GM12873 (cell line): ENCODE measurements at regions not wholly inside any gene's neighbourhood (a gene's known extent, or its start where the extent isn't known, plus 50 kb on each side); places are given as distances from the start of the nearest gene placed in this dataset.

Experiments
- TF ChIP-seq, protein P1 (sequence below): IDR thresholded peaks from 2 replicates; pipeline ENCODE4 v1.5.1; 2012; ENCODE audit warnings: low read depth, mild to moderate bottlenecking, moderate library complexity, low read length, control low read depth; ENCODE audit not compliant: insufficient read depth; ENCODE audit errors: missing control alignments

- TF ChIP-seq, protein P1, sequence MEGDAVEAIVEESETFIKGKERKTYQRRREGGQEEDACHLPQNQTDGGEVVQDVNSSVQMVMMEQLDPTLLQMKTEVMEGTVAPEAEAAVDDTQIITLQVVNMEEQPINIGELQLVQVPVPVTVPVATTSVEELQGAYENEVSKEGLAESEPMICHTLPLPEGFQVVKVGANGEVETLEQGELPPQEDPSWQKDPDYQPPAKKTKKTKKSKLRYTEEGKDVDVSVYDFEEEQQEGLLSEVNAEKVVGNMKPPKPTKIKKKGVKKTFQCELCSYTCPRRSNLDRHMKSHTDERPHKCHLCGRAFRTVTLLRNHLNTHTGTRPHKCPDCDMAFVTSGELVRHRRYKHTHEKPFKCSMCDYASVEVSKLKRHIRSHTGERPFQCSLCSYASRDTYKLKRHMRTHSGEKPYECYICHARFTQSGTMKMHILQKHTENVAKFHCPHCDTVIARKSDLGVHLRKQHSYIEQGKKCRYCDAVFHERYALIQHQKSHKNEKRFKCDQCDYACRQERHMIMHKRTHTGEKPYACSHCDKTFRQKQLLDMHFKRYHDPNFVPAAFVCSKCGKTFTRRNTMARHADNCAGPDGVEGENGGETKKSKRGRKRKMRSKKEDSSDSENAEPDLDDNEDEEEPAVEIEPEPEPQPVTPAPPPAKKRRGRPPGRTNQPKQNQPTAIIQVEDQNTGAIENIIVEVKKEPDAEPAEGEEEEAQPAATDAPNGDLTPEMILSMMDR = peak; percentile 78
These were observed 456.2 kb downstream of the REEP3 start for GRCh38 chr10:63977329-63977923.

DNA sequence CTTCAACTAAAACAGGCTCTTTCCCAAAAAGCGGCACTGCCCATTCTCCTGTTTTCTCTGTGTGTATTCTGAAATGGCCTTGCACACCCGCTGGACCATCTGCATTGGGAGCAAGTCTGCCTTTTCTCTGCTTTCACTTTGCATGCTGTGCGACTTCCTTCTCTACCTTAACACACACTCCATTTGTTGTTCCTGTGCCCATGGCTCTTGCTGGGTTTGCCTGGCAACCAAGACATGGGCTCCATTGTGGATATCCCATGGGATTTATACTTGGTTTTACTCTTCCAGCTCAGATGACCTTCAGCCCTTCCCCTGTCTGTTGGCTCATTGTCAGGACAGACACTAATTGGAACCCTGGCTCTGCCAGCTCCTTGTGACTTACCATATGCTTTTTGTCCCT lies 465.3 kb downstream of the REEP3 start:
- TF ChIP-seq, protein P1 = no peak

DNA sequence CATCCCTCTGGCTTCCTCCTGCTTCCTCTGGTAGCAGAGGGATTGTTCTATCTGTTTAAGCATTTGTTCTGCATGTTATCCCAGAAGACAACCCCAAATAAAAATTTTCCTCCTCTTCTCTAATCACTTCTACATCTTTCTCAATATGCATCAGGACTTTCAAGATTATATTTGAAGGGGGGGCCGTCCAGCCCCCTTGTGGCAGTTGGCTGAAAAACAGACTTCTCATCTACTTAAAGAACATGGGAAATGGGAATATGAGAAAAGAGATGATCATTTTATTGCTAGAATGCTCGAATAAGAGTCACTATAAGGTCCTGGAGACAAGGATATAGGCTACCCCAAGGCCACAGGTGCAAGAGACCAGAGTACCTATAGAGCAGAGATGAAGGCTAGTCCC lies 466.0 kb downstream of the REEP3 start:
- TF ChIP-seq, protein P1 = no peak

DNA sequence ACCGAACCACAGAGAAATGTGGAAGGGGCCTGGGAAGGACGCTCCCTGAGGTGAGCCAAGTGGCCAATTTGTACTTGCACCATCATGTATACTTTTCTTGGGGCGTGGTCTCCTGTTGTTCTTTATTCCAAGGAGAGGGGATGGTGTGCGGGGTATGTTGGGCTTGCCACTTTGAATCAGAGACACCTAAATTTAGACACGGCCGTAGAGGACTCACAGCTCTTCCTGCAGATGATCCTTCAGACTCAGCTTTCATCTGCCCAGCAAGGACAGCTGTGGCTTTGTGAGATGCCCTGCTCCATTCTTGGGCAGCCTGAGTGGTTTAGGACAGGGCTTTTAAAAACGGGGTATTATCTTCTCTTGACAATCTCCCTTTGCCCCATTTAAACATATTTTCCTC lies 473.2 kb downstream of the REEP3 start:
- TF ChIP-seq, protein P1 = no peak

DNA sequence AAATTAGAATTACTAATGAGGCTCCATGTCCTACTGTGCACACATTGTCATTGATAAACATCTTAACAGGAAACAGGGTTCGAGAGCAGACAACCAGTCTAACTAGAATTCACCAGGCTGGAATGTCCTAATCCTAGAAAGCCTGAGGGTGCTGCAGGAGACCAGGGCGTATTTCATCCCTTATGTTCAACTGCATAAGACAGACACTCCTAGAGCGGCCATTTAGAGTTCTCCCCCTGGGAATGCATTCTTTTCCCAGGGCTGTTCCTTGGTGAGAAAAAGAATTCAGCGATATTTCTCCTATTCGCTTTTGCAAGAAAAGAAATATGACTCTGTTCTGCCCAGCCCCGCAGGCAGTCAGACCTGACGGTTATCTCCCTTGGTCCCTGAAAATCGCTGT lies 486.0 kb downstream of the REEP3 start:
- TF ChIP-seq, protein P1 = no peak

DNA sequence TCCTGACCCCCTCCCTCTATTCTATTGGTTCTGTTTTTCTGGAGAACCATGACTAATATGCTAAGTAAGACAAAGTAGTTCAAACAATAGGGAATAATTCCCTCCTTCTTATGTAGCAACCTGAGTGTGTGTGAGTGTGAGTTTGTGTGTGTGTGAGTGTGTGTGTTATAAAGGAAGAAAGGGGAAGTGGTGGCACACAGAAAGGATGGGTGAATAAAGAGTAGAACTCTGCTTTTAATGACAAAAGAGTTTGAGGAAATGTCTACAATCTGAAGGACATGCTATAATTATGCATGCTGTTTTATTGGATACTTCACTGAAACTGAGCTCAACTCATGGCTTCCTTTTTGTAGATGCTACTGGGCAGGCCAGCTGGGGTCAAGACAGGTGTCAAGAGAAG lies 489.5 kb downstream of the REEP3 start:
- TF ChIP-seq, protein P1 = no peak

DNA sequence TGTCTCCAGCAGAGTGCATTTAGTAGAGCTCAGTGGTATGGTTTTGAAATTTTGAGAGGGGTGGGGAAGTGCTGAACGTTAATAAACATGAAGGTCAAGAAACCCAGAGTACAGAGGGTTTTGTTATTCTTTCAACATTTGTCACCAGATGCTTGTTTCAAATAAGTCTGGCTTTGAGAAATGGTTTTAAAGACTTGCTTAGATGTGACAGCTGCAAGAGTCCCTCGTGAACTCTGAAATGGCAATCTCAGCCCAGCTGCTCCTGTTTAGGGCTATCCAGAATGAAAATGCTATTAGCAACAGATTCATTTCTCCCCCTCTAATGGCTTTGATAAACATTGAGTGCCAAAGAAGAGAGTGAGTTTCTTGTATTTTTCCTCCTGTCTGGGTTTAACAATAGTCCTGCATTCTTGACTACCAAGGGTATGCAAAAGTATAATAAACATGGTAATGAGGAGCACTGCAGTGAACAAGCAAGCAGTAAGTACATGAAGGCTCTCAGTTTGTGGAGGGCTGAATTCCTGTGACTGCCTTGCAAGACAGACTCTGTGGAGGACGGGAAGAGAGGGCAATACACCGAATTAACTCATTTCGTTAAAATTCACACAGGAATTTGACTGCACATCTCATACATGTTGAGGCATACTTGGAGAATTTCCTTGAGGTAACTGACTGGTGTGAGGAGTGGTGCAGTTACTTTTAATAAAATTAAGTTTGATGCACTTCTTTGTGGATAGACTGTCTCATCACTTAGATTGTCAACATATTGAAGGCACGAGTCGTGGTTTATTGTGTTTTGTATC lies 490.9 kb downstream of the REEP3 start:
- TF ChIP-seq, protein P1 = no peak
